Transverse colon (tissue), 4 donors: ENCODE measurements at regions not wholly inside any gene's neighbourhood (a gene's known extent, or its start where the extent isn't known, plus 50 kb on each side); places are given as distances from the start of the nearest gene placed in this dataset.
A peak's percentile ranks its signal among the peaks of the same experiment; 100 is the strongest.

Source experiments
- DNase-seq: peaks from one replicate; pipeline ENCODE4 v3.0.0-alpha.2; 2019
- H3K27ac ChIP-seq, 4 donors: fragments of 200-600 bp; sonication (generic); 2 replicates each; pipeline ENCODE4 v1.5.1; 2016 to 2018; ENCODE audit warnings: inconsistent platforms in 4 of 4
- H3K27me3 ChIP-seq: fragments of 200-600 bp; sonication (generic); 2 replicates; pipeline ENCODE4 v1.5.1; 2017; ENCODE audit warnings: inconsistent platforms
- H3K36me3 ChIP-seq, 4 donors: fragments of 200-600 bp; sonication (generic); 2 replicates each; pipeline ENCODE4 v1.5.1; 2017 to 2019; ENCODE audit warnings: inconsistent platforms in 4 of 4
- H3K4me1 ChIP-seq, 4 donors: fragments of 200-600 bp; sonication (generic); 2 replicates each; pipeline ENCODE4 v1.5.1; 2017 to 2020; ENCODE audit warnings: inconsistent platforms in 4 of 4
- H3K4me3 ChIP-seq, 4 donors: fragments of 200-600 bp; sonication (generic); 1 replicate in 1 of 4; 2 replicates in 3 of 4; pipeline versions ENCODE4 v1.5.1 to v1.6.1; 2017 to 2019; ENCODE audit warnings: inconsistent platforms in 4 of 4
- H3K9me3 ChIP-seq, 2 donors: fragments of 200-600 bp; sonication (generic); 2 replicates each; pipeline ENCODE4 v1.5.1; 2017 to 2019; ENCODE audit warnings: inconsistent platforms in 2 of 2
- EP300 ChIP-seq: sonication (generic); formaldehyde crosslinking; IDR thresholded peaks from one replicate; pipeline ENCODE4 v1.6.1; 2017; ENCODE audit warnings: antibody characterized with exemption, low read depth
- POLR2A ChIP-seq: fragments of 450-650 bp; IDR thresholded peaks from one replicate; pipeline ENCODE4 v1.6.1; 2016; ENCODE audit warnings: antibody characterized with exemption, mild to moderate bottlenecking, moderate library complexity
- POLR2AphosphoS5 ChIP-seq, 3 donors: sonication (generic); formaldehyde crosslinking; IDR thresholded peaks; one replicate each; pipeline ENCODE4 v1.6.1; 2016; ENCODE audit warnings: antibody characterized with exemption in 3 of 3
- WGBS, 2 donors: methylation state at CpG; one replicate each; pipeline ENCODE4 v1.1.5; 2018; ENCODE audit warnings: low coverage in 1 of 2; 5-methylcytosine and 5-hydroxymethylcytosine counted together
- in situ Hi-C, 4 donors: fragments of 200-750 bp; cut with MboI; loops; one replicate each; pipeline versions ENCODE4 v1.15.0 to v1.15.1; 2017; ENCODE audit warnings: low sequenced_read_pairs in 3 of 4, low pct_ligation_motif_present in 1 of 4, low pct_unique_long_range_greater_than_20kb in 1 of 4
- intact Hi-C: fragments of 100-400 bp; cut with DNase I; formaldehyde crosslinking; loops from one replicate; pipeline ENCODE4 v1.15.1; 2023; ENCODE audit warnings: low total_unique reads
- TF ChIP-seq, protein P1 (sequence below), 5 experiments: fragments of 200-600 bp in 3 of 5; fragments of 450-650 bp in 2 of 5; sonication (generic) in 3 of 5; IDR thresholded peaks; 1 replicate in 2 of 5; 2 replicates in 3 of 5; pipeline ENCODE4 v1.5.1; 2016 to 2017; ENCODE audit warnings: antibody characterized with exemption in 5 of 5, inconsistent platforms in 3 of 5, mild to moderate bottlenecking in 2 of 5, moderate library complexity in 1 of 5

DNA sequence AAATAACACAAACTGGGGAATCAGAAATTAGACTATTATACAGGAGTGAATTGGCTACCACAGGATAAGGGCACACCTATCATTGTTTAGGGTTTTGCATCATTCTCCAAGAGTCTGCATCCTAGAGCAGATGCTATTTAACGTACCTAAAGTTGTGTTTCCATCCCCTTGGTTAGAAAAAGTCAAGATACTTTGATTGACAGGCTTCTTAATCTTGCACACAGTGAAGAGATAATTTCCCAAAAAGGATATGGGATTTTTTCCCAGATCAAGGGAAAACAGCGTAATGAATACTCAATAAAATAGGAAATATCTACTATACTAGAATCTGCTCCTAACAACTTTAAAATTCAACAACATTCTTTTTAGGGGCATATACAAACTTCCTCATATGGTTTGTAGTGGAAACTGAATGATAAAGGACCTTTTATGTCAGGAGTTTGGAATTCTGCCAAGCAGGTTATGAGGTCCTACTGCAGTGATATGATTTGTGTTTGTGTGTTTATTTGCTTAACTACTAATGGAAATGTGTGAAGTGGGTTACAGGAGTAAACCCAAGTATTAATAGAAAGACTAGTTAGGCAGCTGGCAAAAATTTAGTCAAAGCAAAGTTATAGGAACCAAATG, 124.1 kb upstream of the MME start:
- no peak overlapping the region for H3K4me3 ChIP-seq
- H3K4me1 ChIP-seq: no peaks in the 10 kb centered on the region
- H3K27me3 ChIP-seq: no peaks in the 10 kb centered on the region
- no peak overlapping the region for H3K27ac ChIP-seq
- 72 to 82% methylated on average over 2 of the region's 2 CpGs for WGBS, 2 donors
- in situ Hi-C loops: loop anchor here in 1 of 4 donors (25.0 kb wide), 1 partner anchor 356 kb away; no protein-coding TSS in a partner anchor
- TF ChIP-seq POLR2A (no peak), POLR2AphosphoS5 (IDR thresholded peaks at IDR 0.05) (no peak), EP300 (no peak)
- TF ChIP-seq, protein P1, sequence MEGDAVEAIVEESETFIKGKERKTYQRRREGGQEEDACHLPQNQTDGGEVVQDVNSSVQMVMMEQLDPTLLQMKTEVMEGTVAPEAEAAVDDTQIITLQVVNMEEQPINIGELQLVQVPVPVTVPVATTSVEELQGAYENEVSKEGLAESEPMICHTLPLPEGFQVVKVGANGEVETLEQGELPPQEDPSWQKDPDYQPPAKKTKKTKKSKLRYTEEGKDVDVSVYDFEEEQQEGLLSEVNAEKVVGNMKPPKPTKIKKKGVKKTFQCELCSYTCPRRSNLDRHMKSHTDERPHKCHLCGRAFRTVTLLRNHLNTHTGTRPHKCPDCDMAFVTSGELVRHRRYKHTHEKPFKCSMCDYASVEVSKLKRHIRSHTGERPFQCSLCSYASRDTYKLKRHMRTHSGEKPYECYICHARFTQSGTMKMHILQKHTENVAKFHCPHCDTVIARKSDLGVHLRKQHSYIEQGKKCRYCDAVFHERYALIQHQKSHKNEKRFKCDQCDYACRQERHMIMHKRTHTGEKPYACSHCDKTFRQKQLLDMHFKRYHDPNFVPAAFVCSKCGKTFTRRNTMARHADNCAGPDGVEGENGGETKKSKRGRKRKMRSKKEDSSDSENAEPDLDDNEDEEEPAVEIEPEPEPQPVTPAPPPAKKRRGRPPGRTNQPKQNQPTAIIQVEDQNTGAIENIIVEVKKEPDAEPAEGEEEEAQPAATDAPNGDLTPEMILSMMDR (IDR thresholded peaks at IDR 0.05): no peak
- no peaks in the 10 kb centered on the region for H3K36me3 ChIP-seq
- intact Hi-C loops: no loop called here
- no peak for DNase-seq
- H3K9me3 ChIP-seq: no peaks in the 10 kb centered on the region

- 54 to 100% methylated on average over 1 of the region's 1 CpG for WGBS, 2 donors
- DNase-seq: no peak
Observed at GRCh38 chr3:154954757-154955156, 125.4 kb upstream of the MME start.

DNA sequence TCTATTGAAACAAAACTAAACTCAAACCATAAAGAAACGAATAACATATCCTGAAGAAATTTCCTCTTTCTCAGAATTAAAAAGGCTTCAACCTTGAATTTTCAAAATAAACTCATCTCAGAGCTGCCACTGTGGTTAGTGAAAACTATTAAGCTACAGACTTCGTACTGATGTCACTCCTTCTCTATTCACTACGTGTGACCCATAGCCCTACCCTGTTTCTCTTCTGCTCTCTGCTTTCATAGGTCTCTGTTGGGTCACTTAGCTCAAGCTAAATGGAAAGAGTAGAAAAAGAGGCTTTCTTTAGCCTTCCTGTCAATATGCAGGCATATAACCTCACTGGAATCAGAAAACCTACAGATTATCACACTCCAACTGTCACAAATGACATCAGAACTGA, 126.6 kb upstream of the MME start:
- no peak for TF ChIP-seq EP300
- TF ChIP-seq POLR2A: no peak
- TF ChIP-seq POLR2AphosphoS5 (IDR thresholded peaks at IDR 0.05): no peak
- TF ChIP-seq, protein P1 (IDR thresholded peaks at IDR 0.05): no peak

More at GRCh38 chr3:154954757-154955156, 125.4 kb upstream of the MME start:
- Histone ChIP-seq H3K27ac (no peak overlapping the region), H3K27me3 (no peaks in the 10 kb centered on the region), H3K4me3 (no peak overlapping the region), H3K36me3 (no peaks in the 10 kb centered on the region), H3K4me1 (no peaks in the 10 kb centered on the region), H3K9me3 (no peaks in the 10 kb centered on the region)
- intact Hi-C loops (no loop called here), in situ Hi-C loops (loop anchor here in 1 of 4 donors (25.0 kb wide), 1 partner anchor 358 kb away; no protein-coding TSS in a partner anchor)
- TF ChIP-seq EP300 (no peak), POLR2AphosphoS5 (IDR thresholded peaks at IDR 0.05) (no peak)
- TF ChIP-seq, protein P1 (IDR thresholded peaks at IDR 0.05): peak in 2 of 5 experiments; percentile 22 to 31

GRCh38 chr3:154952553-154952952, 127.6 kb upstream of the MME start:
- in situ Hi-C loops: loop anchor here in 1 of 4 donors (25.0 kb wide), 1 partner anchor 360 kb away; no protein-coding TSS in a partner anchor
- Histone ChIP-seq H3K9me3 (no peaks in the 10 kb centered on the region), H3K27me3 (no peaks in the 10 kb centered on the region), H3K4me3 (no peak overlapping the region), H3K4me1 (no peaks in the 10 kb centered on the region), H3K36me3 (no peaks in the 10 kb centered on the region), H3K27ac (no peak overlapping the region)
- no peak for TF ChIP-seq POLR2AphosphoS5 (IDR thresholded peaks at IDR 0.05)
- no peak for TF ChIP-seq EP300
- TF ChIP-seq POLR2A: no peak
- intact Hi-C loops: no loop called here
- no peak for DNase-seq
- 86 to 87% methylated on average over 6 of the region's 6 CpGs for WGBS, 2 donors

More for the DNA sequence above, 126.6 kb upstream of the MME start:
- WGBS, 2 donors: 58 to 68% methylated on average over 3 of the region's 3 CpGs
- Histone ChIP-seq H3K9me3 (no peaks in the 10 kb centered on the region), H3K4me3 (no peak overlapping the region), H3K36me3 (no peaks in the 10 kb centered on the region), H3K4me1 (no peaks in the 10 kb centered on the region), H3K27ac (no peak overlapping the region), H3K27me3 (no peaks in the 10 kb centered on the region)
- in situ Hi-C loops (loop anchor here in 1 of 4 donors (25.0 kb wide), 1 partner anchor 359 kb away; no protein-coding TSS in a partner anchor), intact Hi-C loops (no loop called here)
- DNase-seq: no peak
